Stimulated activated CD4-positive, alpha-beta T cell treated with anti-CD3 and anti-CD28 coated beads, Interleukin-2, amount 100 ng/mL, for 48 hours (primary cell): ENCODE measurements at regions not wholly inside any gene's neighbourhood (a gene's known extent, or its start where the extent isn't known, plus 50 kb on each side); places are given as distances from the start of the nearest gene placed in this dataset.

ENCODE experiments used
- DNase-seq, 2 donors: peaks; one replicate each; pipeline ENCODE4 v3.0.0-alpha.2; 2020

DNA sequence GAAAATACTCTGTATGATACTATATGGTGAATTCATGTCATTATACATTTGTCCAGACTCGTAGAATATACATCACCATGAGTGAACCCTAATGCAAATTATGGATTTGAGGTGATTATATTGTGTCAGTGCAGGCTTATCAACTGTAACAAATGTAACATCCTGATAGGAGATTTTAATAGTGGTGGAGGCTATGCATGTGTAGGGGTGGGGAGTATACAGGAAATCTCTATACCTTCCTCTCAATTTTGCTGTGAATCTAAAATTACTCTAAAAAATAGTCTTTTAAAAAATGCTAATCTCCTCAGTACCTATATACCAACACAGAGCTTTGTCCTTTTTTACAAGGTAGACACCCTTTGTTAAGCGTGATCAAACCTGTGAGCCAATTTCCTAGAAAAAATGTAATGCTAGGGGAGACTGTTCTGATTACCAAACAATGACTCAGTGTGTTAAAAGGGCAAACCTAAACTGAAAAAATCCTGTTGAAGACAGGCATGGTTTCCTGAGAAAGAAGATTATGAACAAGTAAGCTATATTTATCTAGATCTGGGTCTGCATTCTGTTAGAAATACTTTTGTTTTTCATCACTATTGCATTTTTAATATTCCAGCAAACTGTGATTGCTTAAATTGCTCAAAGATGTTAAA, 170.9 kb downstream of the DUSP6 start:
- no peak for DNase-seq

GRCh38 chr12:89180496-89180895, 171.8 kb downstream of the DUSP6 start:
- no peak for DNase-seq

GRCh38 chr12:89179983-89180382, 172.3 kb downstream of the DUSP6 start:
- no peak for DNase-seq

GRCh38 chr12:89179245-89179644, 173.1 kb downstream of the DUSP6 start:
- no peak for DNase-seq

- DNase-seq: no peak
Observed at GRCh38 chr12:89177802-89178395, 174.4 kb downstream of the DUSP6 start.

GRCh38 chr12:89176676-89177075, 175.6 kb downstream of the DUSP6 start:
- DNase-seq: no peak

- no peak for DNase-seq
Observed at GRCh38 chr12:89173678-89174077, 178.6 kb downstream of the DUSP6 start.

- no peak for DNase-seq
Observed at GRCh38 chr12:89173096-89173495, 179.2 kb downstream of the DUSP6 start.

DNA sequence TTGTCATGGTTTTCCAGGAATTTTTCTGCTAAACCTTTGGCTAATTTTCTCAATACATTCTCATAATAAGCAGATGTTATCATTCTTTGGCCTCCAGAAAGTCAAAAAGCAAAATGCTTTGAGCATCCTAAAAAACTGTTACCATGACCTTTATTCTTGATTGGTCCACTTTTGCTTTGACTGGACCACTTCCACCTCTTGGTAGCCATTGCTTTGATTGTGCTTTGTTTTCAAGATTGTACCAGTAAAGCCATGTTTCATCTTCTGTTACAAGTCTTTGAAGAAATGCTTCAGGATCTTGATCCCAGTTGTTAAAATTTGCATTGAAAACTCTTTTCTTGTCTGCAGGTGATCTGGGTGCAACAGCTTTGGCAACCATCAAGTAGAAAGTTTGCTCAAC, 180.1 kb downstream of the DUSP6 start:
- no peak for DNase-seq

- no peak for DNase-seq
Observed at GRCh38 chr12:89169321-89169720, 183.0 kb downstream of the DUSP6 start.

GRCh38 chr12:89167986-89168385, 184.3 kb downstream of the DUSP6 start:
- DNase-seq: no peak

- DNase-seq: no peak
Observed at GRCh38 chr12:89166525-89166934, 185.8 kb downstream of the DUSP6 start.

GRCh38 chr12:89166121-89166520, 186.2 kb downstream of the DUSP6 start:
- DNase-seq: no peak

GRCh38 chr12:89165703-89166102, 186.6 kb downstream of the DUSP6 start:
- DNase-seq: no peak

GRCh38 chr12:89163918-89164317, 188.4 kb downstream of the DUSP6 start:
- DNase-seq: no peak

GRCh38 chr12:89162589-89163261, 189.6 kb downstream of the DUSP6 start:
- DNase-seq: peak; percentile 49 to 54

DNA sequence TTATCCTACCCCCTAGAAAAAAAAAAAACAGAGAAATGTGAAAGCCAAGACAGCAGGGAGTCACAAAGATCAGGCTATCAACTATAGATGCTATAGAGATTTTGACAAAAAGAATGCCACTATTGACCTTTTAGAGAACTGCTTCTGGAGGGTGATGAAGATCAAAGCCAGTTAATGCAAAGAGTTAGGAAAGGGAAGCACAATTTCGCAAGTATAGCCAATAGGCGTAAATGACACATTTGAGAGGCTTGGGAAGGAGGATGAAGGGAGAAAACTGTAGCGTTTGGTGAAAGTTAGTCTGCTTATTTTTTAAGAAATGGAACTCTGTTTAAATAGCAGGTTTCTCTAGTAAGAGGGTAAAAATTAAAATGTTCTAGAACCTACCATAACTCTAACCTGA, 190.7 kb downstream of the DUSP6 start:
- no peak for DNase-seq

DNA sequence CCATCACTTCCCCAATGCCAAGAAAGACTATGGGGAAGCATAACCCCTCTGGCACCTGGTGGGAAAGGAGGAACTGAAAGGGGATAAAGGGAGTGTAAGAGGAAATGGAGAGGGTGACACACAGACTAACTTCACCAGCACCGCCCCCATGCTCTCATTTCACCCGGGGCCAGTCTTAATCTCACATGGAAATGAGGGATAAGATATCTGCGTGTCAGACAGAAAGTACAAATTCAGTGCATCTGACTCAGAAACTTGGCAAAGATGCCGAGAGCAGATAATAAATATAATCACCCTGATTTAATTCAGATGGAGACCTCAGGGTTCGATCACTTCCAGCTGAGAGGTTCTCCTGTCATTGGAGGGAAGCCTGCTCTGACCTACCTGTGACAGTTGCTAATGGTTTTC, 191.6 kb downstream of the DUSP6 start:
- peak; percentile 35 to 45 for DNase-seq

DNA sequence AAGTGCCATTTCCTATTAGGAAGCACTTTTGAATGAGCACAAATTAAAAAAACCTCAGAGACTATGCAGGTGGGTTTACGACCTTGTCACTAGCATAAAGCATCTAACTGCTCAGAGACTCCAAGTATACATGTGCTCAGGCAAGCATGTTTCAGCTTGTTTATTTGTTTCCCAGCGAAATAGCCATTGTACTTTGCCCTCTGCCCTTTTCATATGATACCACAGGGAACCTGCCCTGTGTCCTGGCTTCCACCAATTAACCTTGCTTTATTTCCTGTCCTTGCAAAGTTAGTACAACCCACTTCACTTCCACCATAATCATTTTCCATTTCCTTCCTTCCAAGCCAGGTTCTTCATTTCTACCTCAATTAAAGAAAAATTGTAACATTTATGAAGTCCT, 194.9 kb downstream of the DUSP6 start:
- DNase-seq: no peak

DNA sequence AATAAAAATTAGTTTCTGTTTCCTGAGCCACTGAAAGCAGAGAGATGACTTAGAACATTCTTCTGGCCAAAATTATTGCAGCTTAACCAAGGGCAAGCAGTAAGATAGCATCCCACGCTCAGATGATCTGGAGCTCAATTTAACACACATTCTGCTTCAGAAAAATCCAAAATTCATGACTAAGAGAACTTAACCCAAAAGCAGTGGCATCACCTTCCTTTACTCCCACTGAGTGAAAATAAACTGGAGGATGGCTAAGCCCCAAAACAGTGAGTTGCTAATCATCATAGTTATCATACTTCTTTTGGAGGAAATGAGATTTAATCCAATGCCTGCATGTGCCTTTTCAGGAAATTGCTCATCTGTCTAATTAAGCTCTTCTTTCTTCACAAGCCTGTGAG, 195.4 kb downstream of the DUSP6 start:
- no peak for DNase-seq

DNA sequence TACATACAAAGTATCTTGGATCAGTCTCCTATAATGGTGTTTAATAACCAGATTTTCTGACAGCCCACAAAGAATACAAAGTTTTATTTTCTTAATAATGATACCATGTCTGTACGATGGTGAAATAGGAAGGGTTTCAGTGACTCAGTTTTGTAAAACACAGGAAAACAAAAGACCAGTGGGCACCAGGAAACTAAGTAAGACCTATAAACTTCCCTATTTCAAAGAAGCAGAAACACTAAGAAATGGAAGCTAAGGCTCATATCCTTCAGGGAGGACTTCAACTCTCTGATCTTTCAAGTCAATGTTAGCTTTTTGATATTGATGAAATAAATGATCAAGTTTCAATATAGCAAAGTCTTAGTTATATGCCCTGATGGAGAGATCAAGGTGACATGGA, 196.0 kb downstream of the DUSP6 start:
- DNase-seq: no peak

DNA sequence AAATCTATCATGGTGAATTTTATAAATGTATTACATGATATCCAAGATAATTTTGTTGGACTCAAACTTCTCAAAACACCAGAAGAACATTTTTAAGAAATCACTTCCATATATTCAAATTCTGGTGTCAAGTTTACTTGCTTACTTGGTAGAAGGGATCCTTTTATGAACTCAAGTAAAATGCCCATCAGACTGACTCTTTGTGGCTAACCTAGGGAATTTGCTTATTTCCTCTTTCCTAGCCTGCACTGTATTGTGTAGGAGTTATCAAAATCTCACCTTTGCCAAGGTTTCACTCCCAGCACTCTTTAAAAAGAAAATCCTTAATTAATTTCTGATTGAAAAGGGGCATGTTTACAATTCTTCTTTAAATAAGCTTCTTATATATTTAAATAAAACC, 196.5 kb downstream of the DUSP6 start:
- DNase-seq: no peak

GRCh38 chr12:89154743-89155499, 197.4 kb downstream of the DUSP6 start:
- no peak for DNase-seq

- DNase-seq: no peak
Observed at GRCh38 chr12:89153341-89153740, 199.0 kb downstream of the DUSP6 start.
